GM23338 (cell line): ENCODE measurements at regions not wholly inside any gene's neighbourhood (a gene's known extent, or its start where the extent isn't known, plus 50 kb on each side); places are given as distances from the start of the nearest gene placed in this dataset.

Source experiments
- ATAC-seq: fragments of 200-7000 bp; cut with Tn5 transposase; 3 replicates; pipeline ENCODE4 v1.9.1; 2020
- DNase-seq: peaks from one replicate; pipeline ENCODE4 v3.0.0-alpha.2; 2015; ENCODE audit warnings: low spot score
- H2AFZ ChIP-seq: fragments of 200-600 bp; sonication (generic); 2 replicates; pipeline ENCODE4 v1.8.0; 2016; ENCODE audit warnings: antibody characterized with exemption, mild to moderate bottlenecking, moderate library complexity
- H3F3A ChIP-seq: fragments of 200-600 bp; sonication (generic); replicated peaks from 2 replicates; pipeline ENCODE4 v1.8.0; 2017; ENCODE audit warnings: antibody characterized with exemption, mixed run types, low read depth
- H3K27ac ChIP-seq: fragments of 200-600 bp; sonication (generic); 2 replicates; pipeline ENCODE4 v1.6.1; 2016; ENCODE audit warnings: low read depth
- H3K27me3 ChIP-seq: fragments of 200-600 bp; sonication (generic); 2 replicates; pipeline ENCODE4 v1.8.0; 2016; ENCODE audit warnings: mild to moderate bottlenecking, mixed run types, moderate library complexity; ENCODE audit not compliant: insufficient read depth
- H3K36me3 ChIP-seq: fragments of 200-600 bp; sonication (generic); 2 replicates; pipeline ENCODE4 v1.8.0; 2016; ENCODE audit warnings: mild to moderate bottlenecking; ENCODE audit not compliant: insufficient read depth
- H3K4me1 ChIP-seq: fragments of 200-600 bp; sonication (generic); 2 replicates; pipeline ENCODE4 v1.8.0; 2016; ENCODE audit warnings: mild to moderate bottlenecking, moderate library complexity; ENCODE audit not compliant: insufficient read depth
- H3K4me2 ChIP-seq: fragments of 200-600 bp; sonication (generic); 2 replicates; pipeline ENCODE4 v1.7.1; 2017; ENCODE audit warnings: mixed run types
- H3K4me3 ChIP-seq: fragments of 200-600 bp; sonication (generic); 2 replicates; pipeline ENCODE4 v1.6.1; 2016; ENCODE audit warnings: mixed run types
- H3K79me2 ChIP-seq: fragments of 200-600 bp; sonication (generic); replicated peaks from 2 replicates; pipeline ENCODE4 v1.8.0; 2017; ENCODE audit warnings: mild to moderate bottlenecking; ENCODE audit not compliant: insufficient read depth
- H3K9me2 ChIP-seq: fragments of 200-600 bp; sonication (generic); 2 replicates; pipeline ENCODE4 v1.8.0; 2017; ENCODE audit not compliant: insufficient read depth
- H4K20me1 ChIP-seq: fragments of 200-600 bp; sonication (generic); replicated peaks from 2 replicates; pipeline ENCODE4 v1.8.0; 2017; ENCODE audit warnings: mild to moderate bottlenecking; ENCODE audit not compliant: insufficient read depth
- H3K27ac Mint-ChIP-seq: 2 replicates; pipeline ENCODE4 v1.8.0; 2020; ENCODE audit warnings: inconsistent platforms, mild to moderate bottlenecking, moderate library complexity, mixed read lengths
- H3K27me3 Mint-ChIP-seq: 3 replicates; pipeline ENCODE4 v1.8.0; 2022; ENCODE audit warnings: low read depth, mild to moderate bottlenecking, moderate library complexity, mixed read lengths, inconsistent platforms; ENCODE audit not compliant: insufficient read depth, poor library complexity
- H3K36me3 Mint-ChIP-seq: 3 replicates; pipeline ENCODE4 v1.8.0; 2021; ENCODE audit warnings: low read depth, mild to moderate bottlenecking, inconsistent platforms, moderate library complexity, mixed read lengths
- H3K4me1 Mint-ChIP-seq: 3 replicates; pipeline ENCODE4 v1.8.0; 2020; ENCODE audit warnings: mild to moderate bottlenecking, inconsistent platforms, mixed read lengths
- H3K4me3 Mint-ChIP-seq: 3 replicates; pipeline ENCODE4 v1.8.0; 2021; ENCODE audit warnings: moderate library complexity, mild to moderate bottlenecking, inconsistent platforms, mixed read lengths
- H3K9me3 Mint-ChIP-seq: 3 replicates; pipeline ENCODE4 v1.8.0; 2020; ENCODE audit warnings: moderate library complexity, mild to moderate bottlenecking, inconsistent platforms, mixed read lengths
- ETS1 ChIP-seq: IDR thresholded peaks from 2 replicates; pipeline ENCODE4 v1.6.1; 2016; ENCODE audit warnings: antibody characterized with exemption
- EZH2 ChIP-seq: fragments of 200-600 bp; sonication (generic); IDR thresholded peaks from one replicate; pipeline ENCODE4 v1.8.0; 2017; ENCODE audit warnings: antibody characterized with exemption, mild to moderate bottlenecking, low read depth; ENCODE audit not compliant: unreplicated experiment
- JUNB ChIP-seq: IDR thresholded peaks from one replicate; pipeline ENCODE4 v1.6.1; 2016; ENCODE audit warnings: antibody characterized with exemption; ENCODE audit not compliant: unreplicated experiment
- NANOG ChIP-seq: IDR thresholded peaks from 2 replicates; pipeline ENCODE4 v1.6.1; 2016; ENCODE audit warnings: antibody characterized with exemption, borderline replicate concordance
- REST ChIP-seq: IDR thresholded peaks from one replicate; pipeline ENCODE4 v1.6.1; 2018; ENCODE audit warnings: antibody characterized with exemption; ENCODE audit not compliant: unreplicated experiment
- STAT1 ChIP-seq: IDR thresholded peaks from one replicate; pipeline ENCODE4 v1.6.1; 2016; ENCODE audit warnings: antibody characterized with exemption; ENCODE audit not compliant: unreplicated experiment
- ZNF331 ChIP-seq: fragments of 250-450 bp; sonication (Bioruptor Pico); IDR thresholded peaks from 2 replicates; pipeline ENCODE4 v1.5.0; 2020; ENCODE audit warnings: low read depth, mild to moderate bottlenecking, moderate library complexity
- ZNF462 ChIP-seq: fragments of 250-450 bp; sonication (Bioruptor Pico); IDR thresholded peaks from 2 replicates; pipeline ENCODE4 v1.5.0; 2020; ENCODE audit warnings: mild to moderate bottlenecking, moderate library complexity

GRCh38 chr10:129366450-129366849 lies 100.6 kb upstream of the MGMT start (continued):
- TF ChIP-seq ZNF462, result no peak
- no peak for TF ChIP-seq JUNB
- no peak for TF ChIP-seq ZNF331

GRCh38 chr10:129369566-129369965 lies 97.5 kb upstream of the MGMT start:
- Histone ChIP-seq H3K27ac (no peak overlapping the region), H2AFZ (no peak overlapping the region), H3K4me1 (no peaks in the 10 kb centered on the region), H4K20me1 (no peaks in the 10 kb centered on the region), H3F3A (no peaks in the 10 kb centered on the region), H3K9me2 (no peaks in the 10 kb centered on the region), H3K79me2 (no peaks in the 10 kb centered on the region), H3K27me3 (no peaks in the 10 kb centered on the region), H3K4me2 (no peak overlapping the region), H3K36me3 (no peaks in the 10 kb centered on the region), H3K4me3 (no peak overlapping the region)
- H3K27ac Mint-ChIP-seq, result no peak overlapping the region
- H3K36me3 Mint-ChIP-seq, result no peaks in the 10 kb centered on the region
- peaks cover 2% of the 10 kb centered on the region for H3K27me3 Mint-ChIP-seq
- no peaks in the 10 kb centered on the region for H3K9me3 Mint-ChIP-seq
- DNase-seq (no peak), ATAC-seq (no peak)
- no peak overlapping the region for H3K4me3 Mint-ChIP-seq
- H3K4me1 Mint-ChIP-seq, result peaks cover 6% of the 10 kb centered on the region; the same call in 1 of the 3 replicates
- TF ChIP-seq STAT1, result no peak
- TF ChIP-seq REST, result no peak
- TF ChIP-seq ZNF331, result no peak
- no peak for TF ChIP-seq EZH2
- no peak for TF ChIP-seq NANOG
- TF ChIP-seq ETS1, result no peak
